LNCAP (cell line): ENCODE measurements at regions not wholly inside any gene's neighbourhood (a gene's known extent, or its start where the extent isn't known, plus 50 kb on each side); places are given as distances from the start of the nearest gene placed in this dataset.

Experiments used
- TF ChIP-seq, protein P1 (sequence below): fragments of 450-650 bp; IDR thresholded peaks from 2 replicates; pipeline ENCODE4 v1.5.1; 2017; ENCODE audit warnings: mild to moderate bottlenecking

DNA sequence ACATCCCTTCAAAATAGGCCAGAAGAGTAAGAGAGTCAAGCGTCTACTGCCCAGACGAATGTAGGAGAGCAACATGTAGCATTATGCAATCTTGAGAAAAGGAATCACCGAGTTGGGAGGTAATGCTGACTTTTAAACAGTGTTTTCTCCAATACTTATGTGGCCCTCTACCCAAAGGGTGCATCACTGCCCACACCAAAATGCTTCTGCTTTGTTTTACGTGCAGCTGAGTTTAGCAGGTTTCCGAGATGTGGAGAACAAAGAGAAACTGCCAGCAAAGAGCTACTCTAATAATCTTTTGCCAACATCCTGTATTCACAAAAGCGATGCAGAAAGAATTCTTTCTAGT lies 63.4 kb upstream of the ZEB2 start:
- TF ChIP-seq, protein P1, sequence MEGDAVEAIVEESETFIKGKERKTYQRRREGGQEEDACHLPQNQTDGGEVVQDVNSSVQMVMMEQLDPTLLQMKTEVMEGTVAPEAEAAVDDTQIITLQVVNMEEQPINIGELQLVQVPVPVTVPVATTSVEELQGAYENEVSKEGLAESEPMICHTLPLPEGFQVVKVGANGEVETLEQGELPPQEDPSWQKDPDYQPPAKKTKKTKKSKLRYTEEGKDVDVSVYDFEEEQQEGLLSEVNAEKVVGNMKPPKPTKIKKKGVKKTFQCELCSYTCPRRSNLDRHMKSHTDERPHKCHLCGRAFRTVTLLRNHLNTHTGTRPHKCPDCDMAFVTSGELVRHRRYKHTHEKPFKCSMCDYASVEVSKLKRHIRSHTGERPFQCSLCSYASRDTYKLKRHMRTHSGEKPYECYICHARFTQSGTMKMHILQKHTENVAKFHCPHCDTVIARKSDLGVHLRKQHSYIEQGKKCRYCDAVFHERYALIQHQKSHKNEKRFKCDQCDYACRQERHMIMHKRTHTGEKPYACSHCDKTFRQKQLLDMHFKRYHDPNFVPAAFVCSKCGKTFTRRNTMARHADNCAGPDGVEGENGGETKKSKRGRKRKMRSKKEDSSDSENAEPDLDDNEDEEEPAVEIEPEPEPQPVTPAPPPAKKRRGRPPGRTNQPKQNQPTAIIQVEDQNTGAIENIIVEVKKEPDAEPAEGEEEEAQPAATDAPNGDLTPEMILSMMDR: no peak

DNA sequence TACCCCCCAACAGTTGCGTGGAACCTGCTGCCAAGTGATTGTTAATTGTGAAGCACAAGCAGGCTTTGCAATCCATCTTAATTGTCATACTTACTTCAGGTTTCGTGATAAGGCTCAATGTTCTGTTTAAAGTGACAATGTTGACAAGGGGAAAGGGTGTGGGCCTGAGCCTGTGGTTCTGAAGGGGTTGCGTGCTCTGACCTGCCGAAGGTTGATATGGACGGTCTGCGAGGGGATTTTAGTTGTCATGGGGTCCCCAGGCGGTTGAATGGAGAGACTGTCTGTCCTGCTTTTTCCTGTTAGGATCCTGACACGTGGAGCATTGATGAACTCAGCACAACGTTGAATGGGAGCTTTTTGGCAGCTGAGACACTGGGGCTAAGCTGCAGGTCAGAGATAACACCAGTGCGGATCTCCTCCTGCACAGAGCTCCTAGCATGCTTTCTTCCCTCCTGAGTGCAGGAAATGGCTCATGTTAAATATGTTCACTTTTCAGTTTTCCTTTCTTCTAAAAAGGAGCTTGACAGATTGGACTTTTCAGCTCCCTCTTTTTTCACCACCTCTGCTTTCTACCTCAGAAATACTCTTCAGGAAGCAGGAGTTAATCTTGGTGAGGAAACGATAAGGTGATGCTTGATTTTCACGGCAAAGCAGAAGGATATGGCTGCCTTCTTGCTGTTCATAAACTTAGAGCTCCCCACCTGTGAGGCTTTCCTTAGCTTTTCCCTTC lies 62.9 kb upstream of the ZEB2 start:
- TF ChIP-seq, protein P1: no peak

DNA sequence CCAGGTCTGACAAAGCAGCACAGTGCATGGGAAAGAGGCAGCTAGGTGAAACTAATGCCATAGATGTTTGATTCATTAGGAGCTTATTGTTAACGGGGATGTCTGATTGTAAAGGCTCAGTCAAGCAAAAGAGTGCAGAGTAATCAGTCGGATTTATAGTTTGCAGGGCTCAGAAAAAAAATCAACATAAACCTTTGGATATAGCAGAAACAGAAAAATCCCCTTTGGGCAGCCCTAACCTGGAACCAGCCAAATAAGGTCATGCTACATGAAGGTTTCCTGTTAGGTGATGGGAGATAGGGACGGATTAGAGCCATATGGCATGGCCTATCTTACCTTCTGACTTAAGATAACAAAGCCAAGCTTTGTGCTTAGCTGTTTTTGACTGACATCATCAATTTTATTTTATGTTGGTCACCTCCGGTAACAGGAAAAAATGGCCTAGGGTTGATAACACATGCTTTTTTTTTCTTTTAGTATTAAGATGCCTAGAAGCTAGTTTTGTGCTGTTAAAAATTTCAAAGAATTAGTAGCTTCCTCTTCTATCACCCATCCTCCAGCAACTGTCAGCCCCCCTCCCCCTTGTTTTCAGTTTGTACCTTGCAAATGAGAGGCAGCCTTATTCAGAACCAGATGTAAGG lies 60.7 kb upstream of the ZEB2 start:
- TF ChIP-seq, protein P1: no peak

DNA sequence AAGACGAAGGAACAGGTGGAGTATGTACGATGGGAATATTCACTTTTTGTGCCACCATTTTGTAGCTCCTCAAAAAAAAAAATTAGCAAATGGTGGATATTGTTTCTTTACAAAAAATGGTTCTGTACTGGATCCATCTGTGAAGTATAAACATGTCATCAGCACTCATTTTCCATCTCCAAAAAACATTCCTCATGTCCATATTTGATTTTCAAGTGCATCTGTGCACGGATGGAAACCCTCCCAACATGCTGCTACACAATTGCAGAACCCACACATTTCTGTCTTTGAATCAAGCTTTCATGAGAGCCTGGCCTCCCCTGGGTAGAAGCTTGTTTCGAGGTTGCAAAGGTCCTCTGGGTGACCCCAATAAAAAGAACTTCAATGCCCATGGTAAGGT lies 59.6 kb upstream of the ZEB2 start:
- TF ChIP-seq, protein P1: no peak

DNA sequence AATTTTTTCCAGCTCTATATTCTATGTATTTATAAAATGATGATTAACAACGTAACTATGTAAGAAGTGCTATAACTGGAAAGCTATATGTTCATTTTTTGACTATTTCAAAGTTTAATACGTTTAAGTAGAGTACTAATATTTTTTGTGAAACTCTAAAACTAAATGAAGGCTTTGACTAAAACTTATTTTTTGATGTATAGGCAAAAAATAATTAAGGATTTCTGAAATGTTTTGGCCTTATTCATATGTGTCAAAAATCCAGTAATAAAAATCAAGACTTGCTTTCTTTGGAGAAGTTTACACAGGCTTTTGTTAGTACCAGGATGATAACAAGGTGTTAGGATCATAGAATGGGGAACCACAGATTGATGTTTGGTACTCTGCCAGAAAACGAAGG lies 58.2 kb upstream of the ZEB2 start:
- TF ChIP-seq, protein P1: no peak

DNA sequence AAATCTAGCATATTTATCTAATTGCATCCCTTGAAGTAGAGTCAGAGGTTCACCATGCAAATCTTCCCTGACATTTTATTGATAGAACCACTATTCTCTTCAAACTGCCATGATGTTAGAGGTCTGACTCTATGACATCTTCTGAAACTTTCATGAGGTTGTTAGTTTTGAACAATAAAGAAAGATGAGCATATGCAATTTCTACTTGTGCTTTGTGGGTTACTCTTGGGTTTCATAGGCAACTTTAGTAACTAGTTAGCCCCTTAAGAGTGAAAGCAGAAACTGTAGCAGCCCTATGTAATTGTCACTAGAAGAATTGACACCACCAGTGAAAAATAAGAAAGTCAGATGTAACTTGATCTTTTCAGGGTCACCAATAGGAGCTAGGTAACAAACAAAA lies 53.1 kb upstream of the ZEB2 start:
- TF ChIP-seq, protein P1: no peak

DNA sequence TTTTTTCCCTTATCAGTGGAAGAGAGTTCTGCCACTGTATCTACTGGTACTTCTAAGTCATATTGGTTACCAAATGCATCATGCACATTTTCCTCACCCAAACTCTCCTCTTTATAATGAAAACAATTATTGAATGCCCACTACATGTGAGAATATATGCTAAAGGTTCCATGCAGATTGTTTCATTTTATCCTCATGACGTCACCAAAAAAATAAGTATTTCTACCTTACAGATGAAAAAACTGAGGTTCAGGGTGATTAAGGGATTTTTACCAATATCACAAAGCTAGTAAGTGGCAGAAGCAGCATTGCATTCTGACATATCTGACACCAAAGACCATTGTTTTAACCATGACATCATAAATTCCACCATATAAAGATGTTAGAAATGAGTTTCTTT lies 51.9 kb upstream of the ZEB2 start:
- TF ChIP-seq, protein P1: no peak
